HepG2 (cell line): ENCODE measurements at regions not wholly inside any gene's neighbourhood (a gene's known extent, or its start where the extent isn't known, plus 50 kb on each side); places are given as distances from the start of the nearest gene placed in this dataset.

ENCODE experiments used
- DMTF1 ChIP-seq: sonication (generic); formaldehyde crosslinking; IDR thresholded peaks from 2 replicates; pipeline ENCODE4 v1.4.0; 2020; ENCODE audit warnings: mild to moderate bottlenecking, missing genetic modification reagents
- HDAC1 ChIP-seq: sonication (generic); formaldehyde crosslinking; IDR thresholded peaks from 2 replicates; pipeline ENCODE4 v1.5.1; 2020; ENCODE audit warnings: mild to moderate bottlenecking, missing genetic modification reagents
- REST ChIP-seq, 2 experiments: IDR thresholded peaks; 2 replicates each; pipeline ENCODE4 v1.6.1; 2011 to 2012; ENCODE audit warnings: low read length in 2 of 2, borderline replicate concordance in 1 of 2, low read depth in 1 of 2, mild to moderate bottlenecking in 1 of 2, moderate library complexity in 1 of 2
- ZNF687 ChIP-seq: sonication (generic); formaldehyde crosslinking; IDR thresholded peaks from 2 replicates; pipeline ENCODE4 v1.5.1; 2020; ENCODE audit warnings: mild to moderate bottlenecking, missing genetic modification reagents, moderate library complexity

- TF ChIP-seq ZNF687 (CRISPR knock-in tag) = no peak
- no peak for TF ChIP-seq HDAC1 (CRISPR knock-in tag)
- TF ChIP-seq REST (IDR thresholded peaks at IDR 0.05; ENCODE audit: borderline replicate concordance in 1 of 2, low read depth in 1 of 2, low read length in 2 of 2) = no peak
- no peak for TF ChIP-seq DMTF1 (CRISPR knock-in tag)
These were observed 55.4 kb downstream of the MAGEF1 start for GRCh38 chr3:184656458-184656828.
